Endothelial cell of umbilical vein (primary cell): ENCODE measurements at regions not wholly inside any gene's neighbourhood (a gene's known extent, or its start where the extent isn't known, plus 50 kb on each side); places are given as distances from the start of the nearest gene placed in this dataset.

Source experiments
- BruUV-seq: library from RNA; stranded (reverse); fragments of 400-500 nt; replicated peaks from 2 replicates; lab custom pipeline; 2021; lab: Mats Ljungman, UMichigan
- CTCF ChIA-PET: fragments of 300-600, 350-600 bp; sonication (Branson Sonifier 250); formaldehyde crosslinking; loops from one replicate; lab custom pipeline; 2021; ENCODE audit warnings: antibody characterized with exemption, inconsistent platforms; lab: Charles Lee
- POLR2A ChIA-PET: fragments of 300-600, 350-600 bp; sonication (Branson Sonifier 250); formaldehyde crosslinking; loops from one replicate; lab custom pipeline; 2021; ENCODE audit warnings: antibody characterized with exemption, inconsistent platforms; lab: Charles Lee
- DNase-seq: peaks from one replicate; pipeline ENCODE4 v3.0.0-alpha.2; 2011; ENCODE audit warnings: low read depth, low spot score
- FAIRE-seq: peaks from 2 replicates; lab custom pipeline; 2011; peaks lifted over from hg19 to GRCh38; lab: Jason Lieb, UNC
- H2AFZ ChIP-seq: 2 replicates; pipeline ENCODE4 v1.6.0; 2012; ENCODE audit warnings: low read depth, low read length, control low read depth, inconsistent platforms
- H3K27ac ChIP-seq: 2 replicates; pipeline ENCODE4 v1.5.1; 2011; ENCODE audit warnings: low read depth, mild to moderate bottlenecking, control low read depth, low read length, moderate library complexity; ENCODE audit not compliant: insufficient read depth
- H3K27me3 ChIP-seq, 2 experiments: 2 replicates each; pipeline versions ENCODE4 v1.6.0 to v1.6.1; 2011; ENCODE audit warnings: low read length in 2 of 2, mixed read lengths in 1 of 2; ENCODE audit not compliant: control insufficient read depth in 2 of 2, insufficient read depth in 2 of 2
- H3K36me3 ChIP-seq, 2 experiments: 2 replicates in 1 of 2; 3 replicates in 1 of 2; pipeline ENCODE4 v1.5.1; 2011; ENCODE audit warnings: low read length in 2 of 2, mild to moderate bottlenecking in 1 of 2, moderate library complexity in 1 of 2; ENCODE audit not compliant: control insufficient read depth in 2 of 2, insufficient read depth in 2 of 2; ENCODE audit errors: extremely low read depth in 1 of 2
- H3K4me1 ChIP-seq: 3 replicates; pipeline ENCODE4 v1.5.1; 2011; ENCODE audit warnings: mild to moderate bottlenecking, low read length; ENCODE audit not compliant: control insufficient read depth, insufficient read depth; ENCODE audit errors: extremely low read depth
- H3K4me2 ChIP-seq: 2 replicates; pipeline ENCODE4 v1.6.1; 2011; ENCODE audit warnings: low read length, control low read depth, mixed read lengths; ENCODE audit not compliant: insufficient read depth
- H3K4me3 ChIP-seq, 3 experiments: fragments of 200-600 bp in 1 of 3; sonication (generic), shearing (Covaris generic) in 1 of 3; replicated peaks in 1 of 3; 2 replicates each; pipeline ENCODE4 v1.5.1; 2011 to 2016; ENCODE audit warnings: control low read depth in 3 of 3, low read length in 3 of 3, mild to moderate bottlenecking in 2 of 3, inconsistent platforms in 1 of 3, low read depth in 1 of 3, moderate library complexity in 1 of 3; ENCODE audit not compliant: insufficient read depth in 1 of 3
- H3K79me2 ChIP-seq: 2 replicates; pipeline ENCODE4 v1.6.0; 2012; ENCODE audit warnings: low read length, inconsistent platforms; ENCODE audit not compliant: control insufficient read depth, insufficient read depth
- H3K9ac ChIP-seq: replicated peaks from 2 replicates; pipeline ENCODE3; 2011; ENCODE audit warnings: low read length, control low read depth; ENCODE audit not compliant: insufficient read depth; ENCODE audit errors: extremely low read depth
- H3K9me1 ChIP-seq: replicated peaks from 3 replicates; pipeline ENCODE4 v1.6.0; 2011; ENCODE audit warnings: mild to moderate bottlenecking, low read length; ENCODE audit not compliant: control insufficient read depth, insufficient read depth; ENCODE audit errors: extremely low read depth
- H3K9me3 ChIP-seq: replicated peaks from 2 replicates; pipeline ENCODE4 v1.5.1; 2012; ENCODE audit warnings: low read length, inconsistent platforms; ENCODE audit not compliant: control insufficient read depth, insufficient read depth
- H4K20me1 ChIP-seq: replicated peaks from 2 replicates; pipeline ENCODE3; 2011; ENCODE audit warnings: mild to moderate bottlenecking, low read length; ENCODE audit not compliant: control insufficient read depth, insufficient read depth; ENCODE audit errors: extremely low read depth
- CTCF ChIP-seq, 2 donors: IDR thresholded peaks; 1 replicate in 1 of 2; 2 replicates in 1 of 2; pipeline ENCODE4 v1.5.1; 2011; ENCODE audit warnings: low read length in 2 of 2, mild to moderate bottlenecking in 2 of 2, moderate library complexity in 2 of 2, control low read depth in 1 of 2, inconsistent platforms in 1 of 2, low read depth in 1 of 2; ENCODE audit not compliant: insufficient read depth in 1 of 2; ENCODE audit errors: extremely low read depth in 1 of 2
- EZH2 ChIP-seq: IDR thresholded peaks from 2 replicates; pipeline ENCODE4 v1.6.1; 2012; ENCODE audit warnings: borderline replicate concordance, low read depth, mild to moderate bottlenecking, moderate library complexity, low read length, inconsistent platforms; ENCODE audit not compliant: severe bottlenecking
- FOS ChIP-seq: IDR thresholded peaks from 2 replicates; pipeline ENCODE4 v1.6.1; 2011; ENCODE audit warnings: mild to moderate bottlenecking, low read length, moderate library complexity, borderline replicate concordance; ENCODE audit not compliant: insufficient read depth
- GATA2 ChIP-seq: IDR thresholded peaks from 2 replicates; pipeline ENCODE4 v1.7.0; 2011; ENCODE audit warnings: low read depth, mild to moderate bottlenecking, moderate library complexity, mixed read lengths, low read length; ENCODE audit not compliant: insufficient read length, insufficient read depth
- JUN ChIP-seq: IDR thresholded peaks from 2 replicates; pipeline ENCODE4 v1.6.1; 2011; ENCODE audit warnings: borderline replicate concordance, low read depth; ENCODE audit not compliant: insufficient read length, insufficient read depth
- MAX ChIP-seq: IDR thresholded peaks from 2 replicates; pipeline ENCODE4 v1.6.1; 2011; ENCODE audit not compliant: insufficient read depth, insufficient read length
- MYC ChIP-seq: IDR thresholded peaks from one replicate; pipeline ENCODE4 v1.6.1; 2011; ENCODE audit warnings: mild to moderate bottlenecking, low read depth, low read length
- POLR2AphosphoS5 ChIP-seq: IDR thresholded peaks from 2 replicates; pipeline ENCODE4 v1.6.1; 2012; ENCODE audit warnings: low read depth, mild to moderate bottlenecking, control low read depth, low read length, moderate library complexity; ENCODE audit not compliant: insufficient read depth
- dilution Hi-C: fragments of 300-500 bp; cut with MboI; formaldehyde crosslinking; loops from one replicate; pipeline ENCODE4 v1.15.0; 2019; ENCODE audit warnings: low sequenced_read_pairs; ENCODE audit not compliant: extremely low pct_ligation_motif_present
- intact Hi-C: fragments of 100-400 bp; cut with micrococcal nuclease; formaldehyde crosslinking; loops from one replicate; pipeline ENCODE4 v1.10.0; 2022

DNA sequence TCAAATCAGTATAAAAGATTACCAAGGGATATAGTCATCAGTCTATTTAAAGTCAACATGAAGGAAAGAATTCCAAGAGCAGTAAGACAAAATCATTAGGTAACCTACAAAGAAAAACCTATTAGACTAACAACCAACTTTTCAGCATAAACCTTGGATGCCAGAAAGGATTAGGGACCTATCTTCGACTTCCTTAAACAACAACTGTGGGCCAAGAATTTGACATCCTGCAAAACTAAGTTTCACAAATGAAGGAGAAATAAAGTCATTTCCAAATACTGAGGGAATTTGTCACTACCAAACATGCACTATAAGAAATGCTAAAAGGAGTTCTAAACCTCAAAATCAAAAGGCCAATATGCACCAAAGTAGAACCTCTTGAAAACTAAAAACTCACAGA is 147.9 kb upstream of the TFPI start:
- Histone ChIP-seq H3K4me3 (no peak overlapping the region), H3K27ac (no peak overlapping the region), H4K20me1 (no peaks in the 10 kb centered on the region), H3K4me2 (no peak overlapping the region), H3K79me2 (no peaks in the 10 kb centered on the region), H3K27me3 (no peaks in the 10 kb centered on the region), H3K36me3 (no peaks in the 10 kb centered on the region), H3K9ac (no peak overlapping the region), H3K9me1 (no peaks in the 10 kb centered on the region), H3K9me3 (no peaks in the 10 kb centered on the region), H3K4me1 (no peaks in the 10 kb centered on the region), H2AFZ (no peak overlapping the region)
- intact Hi-C loops = no loop called here
- no TSS peak for BruUV-seq
- TF ChIP-seq GATA2 (no peak), MYC (no peak), CTCF (IDR thresholded peaks at IDR 0.05; ENCODE audit: extremely low read depth in 1 of 2, insufficient read depth in 1 of 2, low read depth in 1 of 2, low read length in 2 of 2) (no peak), JUN (no peak), EZH2 (no peak), MAX (no peak), POLR2AphosphoS5 (no peak), FOS (no peak)
- no peak for DNase-seq
- dilution Hi-C loops = no loop called here
- POLR2A ChIA-PET = no interaction called here
- no peak for FAIRE-seq
- CTCF ChIA-PET = no interaction called here
